Bronchial epithelial cell (primary cell): ENCODE measurements at regions not wholly inside any gene's neighbourhood (a gene's known extent, or its start where the extent isn't known, plus 50 kb on each side); places are given as distances from the start of the nearest gene placed in this dataset.

Experiments
- DNase-seq: peaks from one replicate; pipeline ENCODE4 v3.0.0-alpha.2; 2010; ENCODE audit warnings: low read depth
- FAIRE-seq: peaks from 2 replicates; lab custom pipeline; 2011; peaks lifted over from hg19 to GRCh38; lab: Jason Lieb, UNC
- H3K27me3 ChIP-seq: 2 replicates; pipeline ENCODE4 v1.5.1; 2011; ENCODE audit warnings: low read length; ENCODE audit not compliant: control insufficient read depth, insufficient read depth
- H3K36me3 ChIP-seq: 2 replicates; pipeline ENCODE4 v1.5.1; 2011; ENCODE audit warnings: low read length; ENCODE audit not compliant: control insufficient read depth, insufficient read depth
- H3K4me3 ChIP-seq: 2 replicates; pipeline ENCODE4 v1.5.1; 2011; ENCODE audit warnings: mild to moderate bottlenecking, low read depth, low read length, control low read depth
- CTCF ChIP-seq: IDR thresholded peaks from 2 replicates; pipeline ENCODE4 v1.5.1; 2011; ENCODE audit warnings: mild to moderate bottlenecking, moderate library complexity, low read length, control low read depth, inconsistent platforms; ENCODE audit not compliant: insufficient read depth, severe bottlenecking

- DNase-seq (no peak), FAIRE-seq (no peak)
- no peak overlapping the region for H3K4me3 ChIP-seq
- no peaks in the 10 kb centered on the region for H3K27me3 ChIP-seq
- no peaks in the 10 kb centered on the region for H3K36me3 ChIP-seq
- no peak for TF ChIP-seq CTCF
Measured at GRCh38 chr15:62934236-62934971, 108.1 kb upstream of the TPM1 start.

GRCh38 chr15:62935300-62936081 is 107.1 kb upstream of the TPM1 start:
- Histone ChIP-seq H3K27me3 (no peaks in the 10 kb centered on the region), H3K4me3 (no peak overlapping the region), H3K36me3 (no peaks in the 10 kb centered on the region)
- TF ChIP-seq CTCF: no peak
- no peak for FAIRE-seq
- no peak for DNase-seq

GRCh38 chr15:62938825-62939224 is 103.7 kb upstream of the TPM1 start:
- H3K4me3 ChIP-seq: no peak overlapping the region
- no peak for FAIRE-seq
- no peak for DNase-seq
- no peak for TF ChIP-seq CTCF
- no peaks in the 10 kb centered on the region for H3K27me3 ChIP-seq
- H3K36me3 ChIP-seq: no peaks in the 10 kb centered on the region

- DNase-seq (no peak), FAIRE-seq (no peak)
- no peak overlapping the region for H3K4me3 ChIP-seq
- H3K36me3 ChIP-seq: no peaks in the 10 kb centered on the region
- no peak for TF ChIP-seq CTCF
- H3K27me3 ChIP-seq: no peaks in the 10 kb centered on the region
Measured at GRCh38 chr15:62940093-62940754, 102.3 kb upstream of the TPM1 start.

GRCh38 chr15:62940755-62941361 is 101.7 kb upstream of the TPM1 start:
- FAIRE-seq: peak; percentile 66
- DNase-seq: peak; percentile 95
- no peaks in the 10 kb centered on the region for H3K36me3 ChIP-seq
- TF ChIP-seq CTCF: no peak
- H3K4me3 ChIP-seq: no peak overlapping the region
- no peaks in the 10 kb centered on the region for H3K27me3 ChIP-seq
